Nephron progenitor cell (in vitro differentiated cells): ENCODE measurements at regions not wholly inside any gene's neighbourhood (a gene's known extent, or its start where the extent isn't known, plus 50 kb on each side); places are given as distances from the start of the nearest gene placed in this dataset.

Experiments
- DNase-seq: peaks from one replicate; pipeline ENCODE4 v3.0.0; 2021
- H3K27ac Mint-ChIP-seq: 2 replicates; pipeline ENCODE4 v1.8.0; 2021; ENCODE audit warnings: mild to moderate bottlenecking, moderate library complexity, mixed read lengths
- H3K27me3 Mint-ChIP-seq: 2 replicates; pipeline ENCODE4 v1.8.0; 2021; ENCODE audit warnings: mild to moderate bottlenecking, low read depth, mixed read lengths; ENCODE audit not compliant: poor library complexity
- H3K36me3 Mint-ChIP-seq: 2 replicates; pipeline ENCODE4 v1.8.0; 2021; ENCODE audit warnings: low read depth, mixed read lengths
- H3K4me1 Mint-ChIP-seq: 2 replicates; pipeline ENCODE4 v1.8.0; 2021; ENCODE audit warnings: mixed read lengths
- H3K4me3 Mint-ChIP-seq: 2 replicates; pipeline ENCODE4 v1.8.0; 2021; ENCODE audit warnings: mild to moderate bottlenecking, moderate library complexity, mixed read lengths
- H3K9me3 Mint-ChIP-seq: 2 replicates; pipeline ENCODE4 v1.8.0; 2021; ENCODE audit warnings: mild to moderate bottlenecking, moderate library complexity, mixed read lengths
- CTCF ChIP-seq: fragments of 200-600 bp; sonication (generic); IDR thresholded peaks from 2 replicates; pipeline ENCODE4 v1.5.0; 2021; ENCODE audit warnings: antibody characterized with exemption

- peaks cover 7% of the 10 kb centered on the region for H3K4me1 Mint-ChIP-seq
- H3K27me3 Mint-ChIP-seq, result no peaks in the 10 kb centered on the region
- H3K27ac Mint-ChIP-seq, result no peak overlapping the region
- no peak overlapping the region for H3K4me3 Mint-ChIP-seq
- no peaks in the 10 kb centered on the region for H3K36me3 Mint-ChIP-seq
- TF ChIP-seq CTCF, result no peak
- no peak for DNase-seq
- H3K9me3 Mint-ChIP-seq, result no peaks in the 10 kb centered on the region
Measured at GRCh38 chr5:62742207-62742606, 163.6 kb downstream of the LRRC70 start.

- no peak overlapping the region for H3K4me3 Mint-ChIP-seq
Measured at GRCh38 chr5:62741761-62742160, 163.1 kb downstream of the LRRC70 start.

GRCh38 chr5:62737766-62738165, 159.1 kb downstream of the LRRC70 start:
- no peak for DNase-seq
- Mint-ChIP-seq H3K27me3 (peaks cover 3% of the 10 kb centered on the region), H3K27ac (no peak overlapping the region), H3K9me3 (peaks cover 12% of the 10 kb centered on the region), H3K4me3 (no peak overlapping the region), H3K4me1 (peaks cover 7% of the 10 kb centered on the region), H3K36me3 (no peaks in the 10 kb centered on the region)
- TF ChIP-seq CTCF, result no peak

More at GRCh38 chr5:62741761-62742160, 163.1 kb downstream of the LRRC70 start:
- Mint-ChIP-seq H3K4me1 (peaks cover 7% of the 10 kb centered on the region), H3K27ac (no peak overlapping the region), H3K9me3 (no peaks in the 10 kb centered on the region), H3K27me3 (no peaks in the 10 kb centered on the region), H3K36me3 (no peaks in the 10 kb centered on the region)
- no peak for DNase-seq
- TF ChIP-seq CTCF, result no peak

- peaks cover 3% of the 10 kb centered on the region for H3K27me3 Mint-ChIP-seq
- no peak overlapping the region for H3K4me3 Mint-ChIP-seq
- H3K4me1 Mint-ChIP-seq, result peaks cover 4% of the 10 kb centered on the region
- TF ChIP-seq CTCF, result no peak
- peaks cover 12% of the 10 kb centered on the region for H3K9me3 Mint-ChIP-seq
- no peak overlapping the region for H3K27ac Mint-ChIP-seq
- no peak for DNase-seq
- no peaks in the 10 kb centered on the region for H3K36me3 Mint-ChIP-seq
Measured at GRCh38 chr5:62732677-62733121, 154.1 kb downstream of the LRRC70 start.

GRCh38 chr5:62731022-62731421, 152.4 kb downstream of the LRRC70 start:
- Mint-ChIP-seq H3K4me3 (no peak overlapping the region), H3K27me3 (peaks cover 3% of the 10 kb centered on the region), H3K36me3 (no peaks in the 10 kb centered on the region), H3K9me3 (peaks cover 12% of the 10 kb centered on the region), H3K4me1 (no peaks in the 10 kb centered on the region), H3K27ac (no peak overlapping the region)
- TF ChIP-seq CTCF, result no peak
- no peak for DNase-seq

GRCh38 chr5:62729675-62730074, 151.1 kb downstream of the LRRC70 start:
- no peak for TF ChIP-seq CTCF
- Mint-ChIP-seq H3K4me1 (no peaks in the 10 kb centered on the region), H3K27me3 (no peaks in the 10 kb centered on the region), H3K27ac (no peak overlapping the region), H3K36me3 (no peaks in the 10 kb centered on the region), H3K4me3 (no peak overlapping the region), H3K9me3 (peaks cover 6% of the 10 kb centered on the region)
- DNase-seq, result no peak
